ENCODE measurements at regions not wholly inside any gene's neighbourhood (a gene's known extent, or its start where the extent isn't known, plus 50 kb on each side); places are given as distances from the start of the nearest gene placed in this dataset.

DNA sequence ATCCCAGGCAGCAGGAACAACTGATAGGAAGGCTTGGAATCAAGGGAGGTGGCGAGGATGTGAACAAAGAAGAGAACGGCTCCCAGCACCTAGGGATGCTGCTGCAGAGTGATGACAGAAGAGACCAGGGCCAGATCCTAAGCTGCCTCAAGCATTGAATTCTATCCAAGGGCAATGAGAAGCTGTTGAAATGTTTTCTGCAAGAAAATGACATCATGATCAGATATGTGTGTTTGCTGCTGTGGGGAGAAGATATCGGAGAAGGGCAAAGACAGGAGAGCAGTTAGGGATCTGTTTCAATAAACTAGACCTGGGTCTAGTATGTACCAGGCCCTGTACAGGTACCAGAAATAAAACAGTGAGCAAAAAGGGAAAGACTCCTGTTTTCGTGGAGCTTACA lies 194.7 kb upstream of the RAB4A start:
- H3K9me3 ChIP-seq: no peaks in the 10 kb centered on the region
- H3K4me1 ChIP-seq: no peaks in the 10 kb centered on the region
- H3K27me3 ChIP-seq: no peaks in the 10 kb centered on the region
- DNase-seq (no peak), ATAC-seq (no peak)
- no peak for TF ChIP-seq POLR2A (IDR thresholded peaks at IDR 0.05)
- TF ChIP-seq, protein P1, sequence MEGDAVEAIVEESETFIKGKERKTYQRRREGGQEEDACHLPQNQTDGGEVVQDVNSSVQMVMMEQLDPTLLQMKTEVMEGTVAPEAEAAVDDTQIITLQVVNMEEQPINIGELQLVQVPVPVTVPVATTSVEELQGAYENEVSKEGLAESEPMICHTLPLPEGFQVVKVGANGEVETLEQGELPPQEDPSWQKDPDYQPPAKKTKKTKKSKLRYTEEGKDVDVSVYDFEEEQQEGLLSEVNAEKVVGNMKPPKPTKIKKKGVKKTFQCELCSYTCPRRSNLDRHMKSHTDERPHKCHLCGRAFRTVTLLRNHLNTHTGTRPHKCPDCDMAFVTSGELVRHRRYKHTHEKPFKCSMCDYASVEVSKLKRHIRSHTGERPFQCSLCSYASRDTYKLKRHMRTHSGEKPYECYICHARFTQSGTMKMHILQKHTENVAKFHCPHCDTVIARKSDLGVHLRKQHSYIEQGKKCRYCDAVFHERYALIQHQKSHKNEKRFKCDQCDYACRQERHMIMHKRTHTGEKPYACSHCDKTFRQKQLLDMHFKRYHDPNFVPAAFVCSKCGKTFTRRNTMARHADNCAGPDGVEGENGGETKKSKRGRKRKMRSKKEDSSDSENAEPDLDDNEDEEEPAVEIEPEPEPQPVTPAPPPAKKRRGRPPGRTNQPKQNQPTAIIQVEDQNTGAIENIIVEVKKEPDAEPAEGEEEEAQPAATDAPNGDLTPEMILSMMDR (IDR thresholded peaks at IDR 0.05): no peak
- 63% methylated on average over 4 of the region's 4 CpGs for WGBS (ENCODE audit: insufficient coverage, low coverage, low lambda C conversion rate, missing lambda C conversion rate)
- intact Hi-C loops (cut with DNase I): no loop called here
- H3K4me3 ChIP-seq: no peak overlapping the region
- no peaks in the 10 kb centered on the region for H3K36me3 ChIP-seq
- no peak overlapping the region for H3K27ac ChIP-seq

DNA sequence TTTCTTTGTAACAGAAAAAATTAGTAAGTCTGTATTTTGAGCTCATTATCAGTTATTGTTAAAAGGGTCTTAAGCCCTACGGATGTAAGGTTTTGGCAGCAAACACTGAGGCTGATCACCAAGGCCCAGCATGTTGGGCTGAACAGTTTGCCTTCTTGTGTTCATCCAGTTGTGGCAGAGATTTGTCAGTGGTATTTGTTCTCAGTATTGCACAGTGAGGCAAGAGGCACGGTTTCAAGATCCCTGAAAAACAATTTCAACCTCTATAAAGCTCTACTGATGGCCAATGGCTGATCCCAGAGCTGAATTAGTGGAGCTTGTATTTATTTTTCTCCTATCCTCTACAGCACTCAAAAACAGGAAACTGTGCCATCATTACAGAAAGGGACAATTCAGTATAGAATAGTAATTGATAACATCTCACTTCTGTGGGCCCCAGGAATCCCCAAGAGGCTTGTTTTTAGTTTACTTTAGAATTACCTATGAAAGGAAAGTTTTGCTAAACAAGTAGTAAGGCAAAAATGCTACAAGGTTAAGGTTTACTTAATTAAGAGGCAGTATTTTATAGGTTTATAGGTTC lies 191.8 kb upstream of the RAB4A start:
- Histone ChIP-seq H3K27ac (no peak overlapping the region), H3K4me1 (no peaks in the 10 kb centered on the region), H3K27me3 (no peaks in the 10 kb centered on the region), H3K4me3 (no peak overlapping the region), H3K36me3 (no peaks in the 10 kb centered on the region), H3K9me3 (peaks cover 0 to 8% (median 0%) of the 10 kb centered on the region in 4 donors)
- TF ChIP-seq POLR2A (IDR thresholded peaks at IDR 0.05): no peak
- TF ChIP-seq, protein P1 (IDR thresholded peaks at IDR 0.05): no peak
- ATAC-seq (no peak), DNase-seq (no peak)
- intact Hi-C loops (cut with DNase I): no loop called here
- WGBS (ENCODE audit: insufficient coverage, low coverage, low lambda C conversion rate, missing lambda C conversion rate): 88% methylated on average over 2 of the region's 2 CpGs

DNA sequence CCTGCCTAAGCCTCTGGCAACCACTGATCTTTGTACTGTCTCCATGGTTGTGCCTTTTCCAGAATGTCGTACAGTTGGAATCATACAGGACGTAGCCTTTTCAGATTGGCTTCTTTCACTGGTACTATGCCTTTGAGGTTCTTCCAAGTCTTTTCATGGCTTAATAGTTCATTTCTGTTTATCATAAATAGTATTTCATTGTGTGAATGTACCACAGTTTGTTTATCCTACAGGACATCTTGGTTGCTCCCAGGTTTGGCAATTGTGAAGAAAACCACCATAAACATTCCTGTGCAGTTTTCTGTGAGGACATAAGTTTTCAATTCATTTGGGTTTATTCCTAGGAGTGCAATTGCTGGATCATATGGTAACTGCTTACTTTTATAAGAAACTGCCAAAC lies 190.6 kb upstream of the RAB4A start:
- Histone ChIP-seq H3K4me3 (no peak overlapping the region), H3K4me1 (no peaks in the 10 kb centered on the region), H3K36me3 (no peaks in the 10 kb centered on the region), H3K27me3 (no peaks in the 10 kb centered on the region), H3K9me3 (peaks cover 0 to 8% (median 0%) of the 10 kb centered on the region in 4 donors), H3K27ac (no peak overlapping the region)
- DNase-seq (no peak), ATAC-seq (no peak)
- WGBS (ENCODE audit: insufficient coverage, low coverage, low lambda C conversion rate, missing lambda C conversion rate): 92% methylated on average over 2 of the region's 2 CpGs
- TF ChIP-seq POLR2A (IDR thresholded peaks at IDR 0.05): no peak
- TF ChIP-seq, protein P1 (IDR thresholded peaks at IDR 0.05): no peak
- intact Hi-C loops (cut with DNase I): no loop called here

DNA sequence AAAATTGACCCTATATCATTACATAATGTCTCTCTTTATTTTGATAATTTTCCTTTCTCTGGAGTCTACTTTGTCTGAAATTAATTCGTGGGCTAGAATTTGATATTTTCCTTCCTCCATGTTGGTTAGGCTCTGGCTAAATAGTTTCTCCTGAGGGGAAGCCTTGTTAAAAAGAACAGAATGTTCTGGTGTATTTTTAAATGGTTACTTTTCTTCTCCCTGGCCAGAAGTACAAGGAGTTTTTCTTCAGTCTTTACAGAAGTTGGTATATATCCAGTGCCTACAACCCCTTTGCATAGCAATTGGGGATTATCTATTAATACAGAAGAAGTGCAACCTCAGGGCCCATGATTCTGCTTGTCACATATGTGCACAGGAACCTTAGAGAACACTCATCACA lies 185.6 kb upstream of the RAB4A start:
- intact Hi-C loops (cut with DNase I): no loop called here
- DNase-seq (no peak), ATAC-seq (no peak)
- Histone ChIP-seq H3K27me3 (no peaks in the 10 kb centered on the region), H3K36me3 (no peaks in the 10 kb centered on the region), H3K4me3 (no peak overlapping the region), H3K9me3 (peaks cover 0 to 8% (median 0%) of the 10 kb centered on the region in 4 donors), H3K4me1 (no peaks in the 10 kb centered on the region), H3K27ac (no peak overlapping the region)
- TF ChIP-seq, protein P1 (IDR thresholded peaks at IDR 0.05): no peak
- TF ChIP-seq POLR2A (IDR thresholded peaks at IDR 0.05): no peak
- WGBS (ENCODE audit: insufficient coverage, low coverage, low lambda C conversion rate, missing lambda C conversion rate): 75% methylated on average over 1 of the region's 1 CpG

DNA sequence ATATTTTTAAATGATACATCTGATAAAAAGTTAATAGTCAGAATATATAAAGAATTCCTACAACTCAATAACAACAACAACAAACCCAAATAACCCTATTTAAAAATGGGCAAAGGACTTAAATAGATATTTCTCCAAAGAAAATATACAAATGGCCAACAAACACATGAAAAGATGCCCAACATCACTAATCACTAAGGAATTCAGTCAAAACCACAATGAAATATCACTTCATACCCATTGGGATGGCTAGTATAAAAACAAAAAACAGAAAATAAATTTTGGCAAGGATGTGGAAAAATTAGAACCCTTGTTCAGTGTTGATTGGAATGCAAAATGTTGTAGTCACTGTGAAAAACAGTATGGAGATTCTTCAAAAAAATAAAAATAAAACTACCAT lies 184.8 kb upstream of the RAB4A start:
- Histone ChIP-seq H3K9me3 (peaks cover 0 to 8% (median 0%) of the 10 kb centered on the region in 4 donors), H3K27ac (no peak overlapping the region), H3K4me3 (no peak overlapping the region), H3K27me3 (no peaks in the 10 kb centered on the region), H3K4me1 (no peaks in the 10 kb centered on the region), H3K36me3 (no peaks in the 10 kb centered on the region)
- TF ChIP-seq, protein P1 (IDR thresholded peaks at IDR 0.05): no peak
- no peak for TF ChIP-seq POLR2A (IDR thresholded peaks at IDR 0.05)
- DNase-seq (no peak), ATAC-seq (no peak)
- intact Hi-C loops (cut with DNase I): no loop called here

Data from right lobe of liver (tissue), 6 donors.